ENCODE measurements at regions not wholly inside any gene's neighbourhood (a gene's known extent, or its start where the extent isn't known, plus 50 kb on each side); places are given as distances from the start of the nearest gene placed in this dataset.

- WGBS (ENCODE audit: missing lambda C conversion rate): 21% methylated on average over 2 of the region's 2 CpGs
- no peak overlapping the region for H3K4me3 ChIP-seq
- TF ChIP-seq MAFK (IDR thresholded peaks at IDR 0.05; ENCODE audit: partially characterized antibody) (peak; percentile 95), HMGXB4 (CRISPR knock-in tag; IDR thresholded peaks at IDR 0.05; ENCODE audit: borderline replicate concordance) (no peak), EHMT2 (IDR thresholded peaks at IDR 0.05; ENCODE audit: low read depth) (no peak), PHF8 (IDR thresholded peaks at IDR 0.05; ENCODE audit: borderline replicate concordance, low read depth) (no peak), TP53 (CRISPR knock-in tag; IDR thresholded peaks at IDR 0.05) (no peak), JUNB (IDR thresholded peaks at IDR 0.05) (no peak)
- TF ChIP-seq, protein P1, sequence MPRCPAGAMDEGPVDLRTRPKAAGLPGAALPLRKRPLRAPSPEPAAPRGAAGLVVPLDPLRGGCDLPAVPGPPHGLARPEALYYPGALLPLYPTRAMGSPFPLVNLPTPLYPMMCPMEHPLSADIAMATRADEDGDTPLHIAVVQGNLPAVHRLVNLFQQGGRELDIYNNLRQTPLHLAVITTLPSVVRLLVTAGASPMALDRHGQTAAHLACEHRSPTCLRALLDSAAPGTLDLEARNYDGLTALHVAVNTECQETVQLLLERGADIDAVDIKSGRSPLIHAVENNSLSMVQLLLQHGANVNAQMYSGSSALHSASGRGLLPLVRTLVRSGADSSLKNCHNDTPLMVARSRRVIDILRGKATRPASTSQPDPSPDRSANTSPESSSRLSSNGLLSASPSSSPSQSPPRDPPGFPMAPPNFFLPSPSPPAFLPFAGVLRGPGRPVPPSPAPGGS (IDR thresholded peaks at IDR 0.05): no peak
- TF ChIP-seq, protein P2, sequence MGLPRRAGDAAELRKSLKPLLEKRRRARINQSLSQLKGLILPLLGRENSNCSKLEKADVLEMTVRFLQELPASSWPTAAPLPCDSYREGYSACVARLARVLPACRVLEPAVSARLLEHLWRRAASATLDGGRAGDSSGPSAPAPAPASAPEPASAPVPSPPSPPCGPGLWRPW (IDR thresholded peaks at IDR 0.05): no peak
- TF ChIP-seq, protein P3, sequence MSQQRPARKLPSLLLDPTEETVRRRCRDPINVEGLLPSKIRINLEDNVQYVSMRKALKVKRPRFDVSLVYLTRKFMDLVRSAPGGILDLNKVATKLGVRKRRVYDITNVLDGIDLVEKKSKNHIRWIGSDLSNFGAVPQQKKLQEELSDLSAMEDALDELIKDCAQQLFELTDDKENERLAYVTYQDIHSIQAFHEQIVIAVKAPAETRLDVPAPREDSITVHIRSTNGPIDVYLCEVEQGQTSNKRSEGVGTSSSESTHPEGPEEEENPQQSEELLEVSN (IDR thresholded peaks at IDR 0.05; ENCODE audit: borderline replicate concordance, low read depth): no peak
- H3K4me2 ChIP-seq: no peak overlapping the region
- CTCF ChIA-PET: interaction anchor here (0.9 to 1.6 kb wide), 6 partner anchors 8 to 123 kb away, joined by 3 to 5 read pairs (median 4); no protein-coding TSS in a partner anchor
- POLR2A ChIA-PET: no interaction called here
- H3K9me3 ChIP-seq: peaks cover 4% of the 10 kb centered on the region; the same call in 1 of the 3 replicates
- DNase-seq (ENCODE audit: low read depth in 1 of 2, low spot score in 1 of 2): no peak
- no peak for FAIRE-seq
- no peaks in the 10 kb centered on the region for H3K4me1 ChIP-seq
- H3K27ac ChIP-seq: no peak overlapping the region
- no peak for ATAC-seq
Measured at GRCh38 chr20:4617019-4617418, 69.2 kb upstream of the PRNP start.

DNA sequence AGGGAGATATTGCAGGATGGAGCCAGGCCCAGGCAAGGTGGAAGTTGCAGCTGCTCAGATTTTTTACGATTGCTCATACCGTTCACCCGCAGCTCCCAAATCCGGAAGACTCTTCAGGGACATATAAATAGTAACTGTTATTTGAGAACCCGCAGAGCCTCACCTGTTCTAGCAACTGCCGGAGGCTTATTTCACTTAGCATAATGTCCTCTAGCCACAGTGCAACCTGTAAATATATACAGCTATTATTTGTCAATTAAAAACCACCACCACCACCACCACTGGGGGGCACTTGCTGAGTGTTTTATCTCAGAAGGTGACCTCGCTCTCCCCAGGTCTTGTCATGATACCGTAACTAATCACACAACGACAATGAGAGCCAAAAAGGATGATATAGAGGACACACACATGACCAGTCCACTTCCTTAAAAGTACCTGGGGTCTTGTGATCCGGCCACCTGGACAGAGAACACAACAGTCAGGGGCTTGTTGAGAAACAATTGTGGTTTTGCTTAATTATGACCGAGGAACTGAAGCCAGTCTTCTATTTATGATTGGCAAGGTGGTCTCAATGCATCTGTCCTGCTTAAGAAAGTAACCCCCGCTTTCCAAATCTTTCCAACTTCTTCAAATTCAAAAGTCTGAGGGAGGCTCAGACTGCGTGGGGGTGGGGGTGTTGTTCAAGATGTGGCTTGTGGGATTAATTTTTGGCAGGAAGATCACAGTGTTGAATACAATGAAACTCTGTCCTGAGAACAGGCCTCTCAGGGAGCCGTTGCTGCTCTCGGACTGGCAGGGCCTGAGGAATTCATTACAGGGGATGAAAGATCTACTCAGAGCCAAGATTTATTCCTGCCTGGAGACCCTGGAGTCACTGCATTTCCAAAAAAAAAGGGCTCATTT, 72.3 kb upstream of the PRNP start:
- Histone ChIP-seq H3K4me3 (no peak overlapping the region), H3K9me3 (no peaks in the 10 kb centered on the region), H3K4me2 (no peak overlapping the region), H3K27ac (no peak overlapping the region), H3K4me1 (no peaks in the 10 kb centered on the region)
- TF ChIP-seq RAD21 (conservative IDR thresholded peaks at IDR 0.05 in 1 of 2, IDR thresholded peaks at IDR 0.05 in 1 of 2) (peak; percentile 83 to 90), FOSL2 (IDR thresholded peaks at IDR 0.05) (no peak), FOSL2 (CRISPR knock-in tag; IDR thresholded peaks at IDR 0.05) (no peak), HOXB13 (CRISPR knock-in tag; IDR thresholded peaks at IDR 0.05; ENCODE audit: low read depth) (no peak), SMC3 (IDR thresholded peaks at IDR 0.05) (peak; percentile 91), CTCF (IDR thresholded peaks at IDR 0.05) (peak; percentile 72), HMGXB4 (CRISPR knock-in tag; IDR thresholded peaks at IDR 0.05; ENCODE audit: borderline replicate concordance) (no peak), FOXS1 (CRISPR knock-in tag; IDR thresholded peaks at IDR 0.05) (no peak), JUNB (IDR thresholded peaks at IDR 0.05) (no peak)
- TF ChIP-seq, protein P4, sequence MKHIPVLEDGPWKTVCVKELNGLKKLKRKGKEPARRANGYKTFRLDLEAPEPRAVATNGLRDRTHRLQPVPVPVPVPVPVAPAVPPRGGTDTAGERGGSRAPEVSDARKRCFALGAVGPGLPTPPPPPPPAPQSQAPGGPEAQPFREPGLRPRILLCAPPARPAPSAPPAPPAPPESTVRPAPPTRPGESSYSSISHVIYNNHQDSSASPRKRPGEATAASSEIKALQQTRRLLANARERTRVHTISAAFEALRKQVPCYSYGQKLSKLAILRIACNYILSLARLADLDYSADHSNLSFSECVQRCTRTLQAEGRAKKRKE (CRISPR knock-in tag; IDR thresholded peaks at IDR 0.05; ENCODE audit: low read depth): no peak
- peak; percentile 60 to 75 for DNase-seq (ENCODE audit: low read depth in 1 of 2, low spot score in 1 of 2)
- FAIRE-seq: peak; percentile 13
- peak; percentile 72 to 88; a peak in 5 of 6 replicates for ATAC-seq
- POLR2A ChIA-PET: no interaction called here
- CTCF ChIA-PET: interaction anchor here (0.6 to 13.3 kb wide), 27 partner anchors 9 to 487 kb away, joined by 3 to 378 read pairs (median 4); partner anchors contain the start of gene PRND
- 46% methylated on average over 15 of the region's 15 CpGs for WGBS (ENCODE audit: missing lambda C conversion rate)

Data from A549 (cell line).